IMR-90 (cell line): ENCODE measurements at regions not wholly inside any gene's neighbourhood (a gene's known extent, or its start where the extent isn't known, plus 50 kb on each side); places are given as distances from the start of the nearest gene placed in this dataset.
A peak's percentile ranks its signal among the peaks of the same experiment; 100 is the strongest.

ENCODE experiments used
- ATAC-seq: fragments of 200-7000 bp; cut with Tn5 transposase; 2 replicates; pipeline ENCODE4 v1.9.1; 2020; ENCODE audit warnings: low read depth, mild to moderate bottlenecking, moderate library complexity
- BruUV-seq: library from RNA; stranded (reverse); fragments of 400-500 nt; replicated peaks from 2 replicates; lab custom pipeline; 2021; lab: Mats Ljungman, UMichigan
- CTCF ChIA-PET: fragments of 300-600 bp; formaldehyde crosslinking; extraction: SDS; loops from one replicate; lab custom pipeline; 2021; ENCODE audit warnings: antibody characterized with exemption; lab: Yijun Ruan, JAX
- POLR2A ChIA-PET: fragments of 300-600 bp; sonication (Branson Sonifier 250); formaldehyde crosslinking; loops from one replicate; lab custom pipeline; 2022; ENCODE audit warnings: antibody characterized with exemption; ENCODE audit not compliant: unreplicated experiment; lab: Charles Lee
- DNase-seq: peaks from one replicate; pipeline ENCODE4 v3.0.0; 2013
- H2AFZ ChIP-seq: replicated peaks from 2 replicates; pipeline ENCODE3; 2013; ENCODE audit warnings: low read length, mild to moderate bottlenecking; ENCODE audit not compliant: poor library complexity
- H2AK5ac ChIP-seq: 2 replicates; pipeline ENCODE4 v1.6.1; 2013; ENCODE audit warnings: low read depth, low read length, inconsistent platforms
- H2AK9ac ChIP-seq: replicated peaks from 2 replicates; pipeline ENCODE3; 2013; ENCODE audit warnings: mild to moderate bottlenecking, low read depth, low read length, moderate library complexity; ENCODE audit not compliant: poor library complexity
- H2BK120ac ChIP-seq: 2 replicates; pipeline ENCODE4 v1.6.1; 2013; ENCODE audit warnings: low read depth, low read length, inconsistent platforms
- H2BK15ac ChIP-seq: 3 replicates; pipeline ENCODE4 v1.6.1; 2013; ENCODE audit warnings: low read depth, low read length, inconsistent platforms
- H2BK20ac ChIP-seq: 2 replicates; pipeline ENCODE4 v1.6.1; 2013; ENCODE audit warnings: low read depth, mild to moderate bottlenecking, inconsistent platforms, low read length, moderate library complexity
- H2BK5ac ChIP-seq: 2 replicates; pipeline ENCODE4 v1.6.1; 2013; ENCODE audit warnings: mild to moderate bottlenecking, low read depth, low read length, inconsistent platforms; ENCODE audit not compliant: poor library complexity, severe bottlenecking
- H3K14ac ChIP-seq: replicated peaks from 2 replicates; pipeline ENCODE4 v1.6.1; 2013; ENCODE audit warnings: low read depth, low read length, inconsistent platforms
- H3K18ac ChIP-seq: 2 replicates; pipeline ENCODE4 v1.6.1; 2013; ENCODE audit warnings: low read depth, low read length, control low read depth
- H3K23ac ChIP-seq: 2 replicates; pipeline ENCODE4 v1.6.1; 2013; ENCODE audit warnings: low read depth, low read length, inconsistent platforms
- H3K27ac ChIP-seq: 2 replicates; pipeline ENCODE4 v1.5.1; 2013; ENCODE audit warnings: mild to moderate bottlenecking, control low read depth, low read length; ENCODE audit not compliant: insufficient read depth
- H3K27me3 ChIP-seq: 2 replicates; pipeline ENCODE4 v1.6.1; 2013; ENCODE audit warnings: low read length; ENCODE audit not compliant: control insufficient read depth, insufficient read depth
- H3K36me3 ChIP-seq: 2 replicates; pipeline ENCODE4 v1.6.1; 2013; ENCODE audit warnings: low read length, mixed read lengths; ENCODE audit not compliant: control insufficient read depth, insufficient read depth
- H3K4ac ChIP-seq: 2 replicates; pipeline ENCODE4 v1.6.1; 2013; ENCODE audit warnings: low read depth, low read length, inconsistent platforms
- H3K4me1 ChIP-seq: 2 replicates; pipeline ENCODE4 v1.6.1; 2013; ENCODE audit warnings: low read length, mixed read lengths; ENCODE audit not compliant: control insufficient read depth, insufficient read depth
- H3K4me2 ChIP-seq: 2 replicates; pipeline ENCODE4 v1.6.1; 2013; ENCODE audit warnings: low read depth, mild to moderate bottlenecking, control low read depth, low read length, moderate library complexity
- H3K4me3 ChIP-seq: 2 replicates; pipeline ENCODE4 v1.5.1; 2013; ENCODE audit warnings: low read depth, mild to moderate bottlenecking, control low read depth, low read length, moderate library complexity; ENCODE audit not compliant: insufficient read depth
- H3K56ac ChIP-seq: 2 replicates; pipeline ENCODE4 v1.6.1; 2013; ENCODE audit warnings: low read length, inconsistent platforms; ENCODE audit not compliant: insufficient read depth; ENCODE audit errors: extremely low read depth
- H3K79me1 ChIP-seq, 2 experiments: 2 replicates each; pipeline ENCODE4 v1.6.1; 2013; ENCODE audit warnings: low read length in 2 of 2, inconsistent platforms in 1 of 2, low read depth in 1 of 2
- H3K9ac ChIP-seq: 2 replicates; pipeline ENCODE4 v1.6.1; 2013; ENCODE audit warnings: low read depth, low read length, control low read depth
- H3K9me1 ChIP-seq: 2 replicates; pipeline ENCODE4 v1.6.1; 2013; ENCODE audit warnings: low read length, inconsistent platforms; ENCODE audit not compliant: insufficient read depth
- H3K9me3 ChIP-seq: 2 replicates; pipeline ENCODE4 v1.6.1; 2013; ENCODE audit warnings: low read length; ENCODE audit not compliant: control insufficient read depth, insufficient read depth
- H4K20me1 ChIP-seq: 2 replicates; pipeline ENCODE4 v1.6.1; 2013; ENCODE audit warnings: low read length, inconsistent platforms; ENCODE audit not compliant: insufficient read depth
- H4K5ac ChIP-seq: 2 replicates; pipeline ENCODE4 v1.6.1; 2013; ENCODE audit warnings: mild to moderate bottlenecking, low read depth, low read length, control low read depth
- H4K8ac ChIP-seq, 2 experiments: 2 replicates each; pipeline ENCODE4 v1.6.1; 2013; ENCODE audit warnings: low read depth in 2 of 2, low read length in 2 of 2, control low read depth in 1 of 2, inconsistent platforms in 1 of 2
- H4K91ac ChIP-seq: 2 replicates; pipeline ENCODE4 v1.6.1; 2013; ENCODE audit warnings: low read depth, low read length, inconsistent platforms; ENCODE audit not compliant: insufficient read depth
- BHLHE40 ChIP-seq: fragments of 150-350 bp; IDR thresholded peaks from 2 replicates; pipeline ENCODE4 v1.6.1; 2016; ENCODE audit warnings: mild to moderate bottlenecking, low read depth, low read length
- CEBPB ChIP-seq: IDR thresholded peaks from 2 replicates; pipeline ENCODE4 v1.6.1; 2012; ENCODE audit warnings: low read depth, low read length, improper control_type of control experiment
- CHD1 ChIP-seq: IDR thresholded peaks from 2 replicates; pipeline ENCODE4 v1.6.1; 2012; ENCODE audit warnings: low read depth, low read length, improper control_type of control experiment
- CTCF ChIP-seq: conservative IDR thresholded peaks from 2 replicates; pipeline ENCODE4 v1.5.1; 2012; ENCODE audit warnings: mild to moderate bottlenecking, low read depth, low read length, improper control_type of control experiment
- FOS ChIP-seq: fragments of 150-350 bp; IDR thresholded peaks from 2 replicates; pipeline ENCODE4 v1.6.1; 2016; ENCODE audit warnings: low read depth, low read length
- MAFK ChIP-seq: IDR thresholded peaks from 2 replicates; pipeline ENCODE4 v1.6.1; 2012; ENCODE audit warnings: low read depth, low read length, improper control_type of control experiment
- MAZ ChIP-seq: IDR thresholded peaks from 2 replicates; pipeline ENCODE4 v1.6.1; 2012; ENCODE audit warnings: low read depth, mild to moderate bottlenecking, low read length, improper control_type of control experiment, moderate library complexity, borderline replicate concordance
- MXI1 ChIP-seq: IDR thresholded peaks from 2 replicates; pipeline ENCODE4 v1.6.1; 2012; ENCODE audit warnings: low read depth, mild to moderate bottlenecking, low read length, moderate library complexity, borderline replicate concordance
- NFE2L2 ChIP-seq: fragments of 150-350 bp; IDR thresholded peaks from 2 replicates; pipeline ENCODE4 v1.6.1; 2016; ENCODE audit warnings: low read depth, mild to moderate bottlenecking, low read length
- POLR2A ChIP-seq: IDR thresholded peaks from 2 replicates; pipeline ENCODE4 v1.6.1; 2012; ENCODE audit warnings: mild to moderate bottlenecking, low read depth, low read length
- RAD21 ChIP-seq: IDR thresholded peaks from 2 replicates; pipeline ENCODE4 v1.6.1; 2012; ENCODE audit warnings: low read length, improper control_type of control experiment
- RCOR1 ChIP-seq: IDR thresholded peaks from 2 replicates; pipeline ENCODE4 v1.6.1; 2012; ENCODE audit warnings: mild to moderate bottlenecking, low read length, improper control_type of control experiment; ENCODE audit not compliant: insufficient replicate concordance
- RFX5 ChIP-seq: IDR thresholded peaks from 2 replicates; pipeline ENCODE4 v1.8.0; 2012; ENCODE audit warnings: low read depth, mild to moderate bottlenecking, low read length, moderate library complexity
- SMC3 ChIP-seq: fragments of 150-350 bp; IDR thresholded peaks from 2 replicates; pipeline ENCODE4 v1.6.1; 2016; ENCODE audit warnings: low read depth, mild to moderate bottlenecking, antibody characterized with exemption, low read length, moderate library complexity
- USF2 ChIP-seq: fragments of 150-350 bp; IDR thresholded peaks from 2 replicates; pipeline ENCODE4 v1.6.1; 2017; ENCODE audit warnings: mild to moderate bottlenecking, antibody characterized with exemption, low read length, low read depth
- WGBS, 2 experiments: methylation state at CpG; one replicate each; pipeline versions ENCODE4 v1.1.5 to v1.1.7; 2013; ENCODE audit warnings: missing lambda C conversion rate in 2 of 2; ENCODE audit not compliant: insufficient read length in 1 of 2; ENCODE audit errors: extremely low coverage in 2 of 2; 5-methylcytosine and 5-hydroxymethylcytosine counted together
- dilution Hi-C: fragments of 300-500 bp; cut with HindIII; formaldehyde crosslinking; loops from one replicate; pipeline ENCODE4 v1.14.3; 2018; ENCODE audit warnings: low sequenced_read_pairs; ENCODE audit not compliant: unreplicated experiment
- in situ Hi-C: fragments of 300-500 bp; cut with MboI; formaldehyde crosslinking; loops from 3 replicates; pipeline ENCODE4 v1.14.3; 2019; ENCODE audit warnings: low sequenced_read_pairs, inconsistent platforms, mixed read lengths
- intact Hi-C: fragments of 100-400 bp; cut with micrococcal nuclease; formaldehyde crosslinking; loops from 2 replicates; pipeline ENCODE4 v1.10.0; 2022
- TF ChIP-seq, protein P1 (sequence below): fragments of 150-350 bp; IDR thresholded peaks from 2 replicates; pipeline ENCODE4 v1.6.1; 2016; ENCODE audit warnings: low read depth, mild to moderate bottlenecking, low read length, moderate library complexity, borderline replicate concordance

DNA sequence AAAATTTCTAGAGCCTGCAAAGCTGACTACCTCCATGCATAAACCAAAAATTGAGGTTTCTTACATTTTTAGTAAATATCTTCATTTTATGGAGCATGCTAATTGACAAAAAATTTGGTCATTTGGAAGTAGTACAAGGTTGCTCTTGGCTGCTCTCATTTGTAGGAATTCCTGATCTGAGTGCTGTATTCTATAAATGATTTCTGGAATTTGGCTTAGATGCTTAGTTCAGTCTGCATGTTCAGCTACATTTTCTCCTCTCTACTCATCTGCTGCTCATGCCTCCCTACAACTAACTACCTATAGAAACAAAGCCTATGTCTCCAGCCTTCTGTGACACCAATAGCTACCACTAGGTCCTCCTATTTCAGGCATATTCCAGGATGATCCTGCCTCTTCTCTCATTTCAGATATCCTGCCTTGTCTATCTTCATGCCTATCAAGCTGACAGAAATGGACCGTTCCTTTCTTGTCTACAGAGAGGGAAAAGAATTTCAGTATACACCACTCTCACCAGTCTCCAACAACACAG is 901.1 kb downstream of the TBL1XR1 start:
- dilution Hi-C loops (no loop called here), in situ Hi-C loops (no loop called here)
- no CpG with 5 or more reads among the region's 1 CpG for WGBS, 2 experiments

More for the DNA sequence above, 901.1 kb downstream of the TBL1XR1 start:
- no peak overlapping the region for H2BK120ac ChIP-seq
- H3K4me2 ChIP-seq, result no peak overlapping the region
- H4K91ac ChIP-seq, result no peak overlapping the region
- no peak overlapping the region for H3K4ac ChIP-seq
- no peak overlapping the region for H3K4me3 ChIP-seq
- H3K56ac ChIP-seq, result no peak overlapping the region
- H3K9me3 ChIP-seq, result no peaks in the 10 kb centered on the region
- no peak overlapping the region for H2BK15ac ChIP-seq
- H4K20me1 ChIP-seq, result no peaks in the 10 kb centered on the region
- no peaks in the 10 kb centered on the region for H3K27me3 ChIP-seq
- no TSS peak for BruUV-seq
- no peaks in the 10 kb centered on the region for H3K79me1 ChIP-seq
- no peak overlapping the region for H4K8ac ChIP-seq
- no peak overlapping the region for H2AFZ ChIP-seq
- H3K23ac ChIP-seq, result no peak overlapping the region
- no peak overlapping the region for H2BK5ac ChIP-seq
- H3K9me1 ChIP-seq, result no peaks in the 10 kb centered on the region
- POLR2A ChIA-PET, result no interaction called here
- no peak overlapping the region for H3K14ac ChIP-seq
- no peak overlapping the region for H2AK5ac ChIP-seq
- peak; percentile 2 for DNase-seq
- CTCF ChIA-PET, result interaction anchor here (0.7 to 1.1 kb wide), 2 partner anchors 75 to 208 kb away, joined by 3 read pairs; no protein-coding TSS in a partner anchor
- H3K27ac ChIP-seq, result no peak overlapping the region
- no peak overlapping the region for H2BK20ac ChIP-seq
- no peaks in the 10 kb centered on the region for H3K4me1 ChIP-seq
- no peak overlapping the region for H3K18ac ChIP-seq
- no peak overlapping the region for H2AK9ac ChIP-seq
- no peak overlapping the region for H3K9ac ChIP-seq
- H3K36me3 ChIP-seq, result no peaks in the 10 kb centered on the region
- H4K5ac ChIP-seq, result no peak overlapping the region
- no peak for TF ChIP-seq RFX5
- TF ChIP-seq CEBPB, result no peak
- no peak for TF ChIP-seq SMC3
- TF ChIP-seq, protein P1, sequence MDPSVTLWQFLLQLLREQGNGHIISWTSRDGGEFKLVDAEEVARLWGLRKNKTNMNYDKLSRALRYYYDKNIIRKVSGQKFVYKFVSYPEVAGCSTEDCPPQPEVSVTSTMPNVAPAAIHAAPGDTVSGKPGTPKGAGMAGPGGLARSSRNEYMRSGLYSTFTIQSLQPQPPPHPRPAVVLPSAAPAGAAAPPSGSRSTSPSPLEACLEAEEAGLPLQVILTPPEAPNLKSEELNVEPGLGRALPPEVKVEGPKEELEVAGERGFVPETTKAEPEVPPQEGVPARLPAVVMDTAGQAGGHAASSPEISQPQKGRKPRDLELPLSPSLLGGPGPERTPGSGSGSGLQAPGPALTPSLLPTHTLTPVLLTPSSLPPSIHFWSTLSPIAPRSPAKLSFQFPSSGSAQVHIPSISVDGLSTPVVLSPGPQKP, result no peak
- no peak for TF ChIP-seq MXI1
- no peak for TF ChIP-seq MAZ
- TF ChIP-seq CHD1, result no peak
- no peak for TF ChIP-seq BHLHE40
- no peak for TF ChIP-seq RAD21
- TF ChIP-seq NFE2L2, result no peak
- TF ChIP-seq RCOR1, result no peak
- TF ChIP-seq POLR2A, result no peak
- no peak for TF ChIP-seq CTCF
- TF ChIP-seq MAFK, result no peak
- TF ChIP-seq FOS, result no peak
- no peak for TF ChIP-seq USF2
- peak; percentile 56; the same call in 1 of the 2 replicates for ATAC-seq
- intact Hi-C loops, result no loop called here
